Gastrocnemius medialis (tissue), 4 donors: ENCODE measurements at regions not wholly inside any gene's neighbourhood (a gene's known extent, or its start where the extent isn't known, plus 50 kb on each side); places are given as distances from the start of the nearest gene placed in this dataset.

Experiments
- ATAC-seq, 2 donors: fragments of 150-250 bp; one replicate each; pipeline ENCODE4 v1.9.1; 2016
- DNase-seq, 2 donors: peaks; one replicate each; pipeline ENCODE4 v3.0.0-alpha.2; 2019
- H3K27ac ChIP-seq, 4 donors: fragments of 200-600 bp; sonication (generic); 1 replicate in 1 of 4; 2 replicates in 3 of 4; pipeline ENCODE4 v1.5.1; 2016 to 2018; ENCODE audit warnings: mild to moderate bottlenecking in 2 of 4, moderate library complexity in 1 of 4
- H3K27me3 ChIP-seq, 3 donors: fragments of 200-600 bp; sonication (generic) in 2 of 3; 1 replicate in 1 of 3; 2 replicates in 2 of 3; pipeline versions ENCODE4 v1.5.1 to v1.6.0; 2016 to 2019; ENCODE audit warnings: mild to moderate bottlenecking in 1 of 3, moderate library complexity in 1 of 3
- H3K36me3 ChIP-seq, 2 donors: fragments of 200-600 bp; sonication (generic) in 1 of 2; one replicate each; pipeline ENCODE4 v1.5.1; 2017 to 2018
- H3K4me1 ChIP-seq, 2 donors: fragments of 200-600 bp; sonication (generic) in 1 of 2; one replicate each; pipeline ENCODE4 v1.5.1; 2016 to 2017; ENCODE audit warnings: mild to moderate bottlenecking in 2 of 2
- H3K4me3 ChIP-seq, 4 donors: fragments of 200-600 bp; sonication (generic) in 3 of 4; 1 replicate in 1 of 4; 2 replicates in 3 of 4; pipeline ENCODE4 v1.5.1; 2016 to 2019; ENCODE audit warnings: mild to moderate bottlenecking in 2 of 4
- H3K9me3 ChIP-seq, 3 donors: fragments of 200-600 bp; sonication (generic) in 2 of 3; 1 replicate in 1 of 3; 2 replicates in 2 of 3; pipeline ENCODE4 v1.5.1; 2016 to 2019
- POLR2A ChIP-seq, 2 donors: fragments of 450-650 bp; IDR thresholded peaks; one replicate each; pipeline ENCODE4 v1.6.1; 2017; ENCODE audit warnings: antibody characterized with exemption in 2 of 2, mild to moderate bottlenecking in 2 of 2, moderate library complexity in 2 of 2
- in situ Hi-C, 4 donors: fragments of 200-750 bp; cut with MboI; loops; one replicate each; pipeline versions ENCODE4 v1.15.0 to v1.8.0; 2017; ENCODE audit warnings: low sequenced_read_pairs in 4 of 4
- intact Hi-C: fragments of 100-400 bp; cut with DNase I; formaldehyde crosslinking; loops from one replicate; pipeline ENCODE4 v1.15.1; 2023; ENCODE audit warnings: low total_unique reads
- TF ChIP-seq, protein P1 (sequence below), 5 experiments: fragments of 450-650 bp in 3 of 5; fragments of 200-600 bp in 2 of 5; sonication (generic) in 2 of 5; IDR thresholded peaks in 4 of 5; conservative IDR thresholded peaks in 1 of 5; 1 replicate in 4 of 5; 2 replicates in 1 of 5; pipeline ENCODE4 v1.5.1; 2016 to 2019; ENCODE audit warnings: antibody characterized with exemption in 5 of 5, mild to moderate bottlenecking in 3 of 5, moderate library complexity in 3 of 5

DNA sequence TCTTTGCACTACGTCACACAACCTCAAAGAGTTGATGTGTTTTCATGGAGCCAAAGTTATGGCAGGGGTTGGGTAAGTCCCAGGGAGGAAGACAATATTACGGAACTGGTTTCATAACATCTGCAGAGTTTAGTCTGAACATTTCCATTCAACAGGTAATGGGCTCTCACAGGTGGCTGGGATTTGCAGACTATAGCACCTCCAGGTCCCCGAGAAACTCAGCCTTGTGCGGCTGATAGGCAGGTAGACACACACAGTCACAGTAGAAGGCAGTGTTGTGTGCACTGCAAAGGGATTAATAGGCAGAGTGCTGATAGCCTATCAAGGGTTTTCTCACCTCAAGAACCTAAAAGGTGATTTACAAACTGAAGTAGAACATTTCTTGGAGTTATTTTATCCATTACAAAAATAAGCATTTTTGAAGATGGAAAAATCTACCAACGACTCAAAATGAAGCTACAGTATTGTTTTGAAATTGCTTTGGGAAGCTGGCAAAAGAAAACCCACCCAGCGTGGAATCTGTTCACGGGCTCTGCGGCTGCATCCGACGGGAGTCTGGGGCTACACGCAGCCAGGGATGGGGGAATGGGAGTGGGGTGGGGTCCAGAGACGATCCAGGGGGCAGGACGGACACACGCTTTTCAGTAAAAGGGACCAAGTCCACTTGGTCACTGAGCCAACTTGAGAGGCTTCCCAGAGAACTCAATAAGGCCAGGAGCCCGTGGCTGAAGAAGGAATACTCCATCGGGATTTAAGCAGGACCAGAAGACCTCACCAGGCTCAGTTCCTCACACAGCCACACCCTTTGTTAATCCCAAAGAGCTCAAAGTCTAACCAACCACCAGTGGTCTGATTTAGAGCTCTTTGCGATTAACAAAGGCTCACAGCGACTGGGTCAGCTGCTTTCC, 82.9 kb downstream of the CHRNA1 start:
- ATAC-seq (peak; percentile 54 to 55), DNase-seq (peak in 1 of 2 donors; percentile 30)
- TF ChIP-seq POLR2A (IDR thresholded peaks at IDR 0.05): no peak
- TF ChIP-seq, protein P1, sequence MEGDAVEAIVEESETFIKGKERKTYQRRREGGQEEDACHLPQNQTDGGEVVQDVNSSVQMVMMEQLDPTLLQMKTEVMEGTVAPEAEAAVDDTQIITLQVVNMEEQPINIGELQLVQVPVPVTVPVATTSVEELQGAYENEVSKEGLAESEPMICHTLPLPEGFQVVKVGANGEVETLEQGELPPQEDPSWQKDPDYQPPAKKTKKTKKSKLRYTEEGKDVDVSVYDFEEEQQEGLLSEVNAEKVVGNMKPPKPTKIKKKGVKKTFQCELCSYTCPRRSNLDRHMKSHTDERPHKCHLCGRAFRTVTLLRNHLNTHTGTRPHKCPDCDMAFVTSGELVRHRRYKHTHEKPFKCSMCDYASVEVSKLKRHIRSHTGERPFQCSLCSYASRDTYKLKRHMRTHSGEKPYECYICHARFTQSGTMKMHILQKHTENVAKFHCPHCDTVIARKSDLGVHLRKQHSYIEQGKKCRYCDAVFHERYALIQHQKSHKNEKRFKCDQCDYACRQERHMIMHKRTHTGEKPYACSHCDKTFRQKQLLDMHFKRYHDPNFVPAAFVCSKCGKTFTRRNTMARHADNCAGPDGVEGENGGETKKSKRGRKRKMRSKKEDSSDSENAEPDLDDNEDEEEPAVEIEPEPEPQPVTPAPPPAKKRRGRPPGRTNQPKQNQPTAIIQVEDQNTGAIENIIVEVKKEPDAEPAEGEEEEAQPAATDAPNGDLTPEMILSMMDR (IDR thresholded peaks at IDR 0.05 in 4 of 5, conservative IDR thresholded peaks at IDR 0.05 in 1 of 5): no peak
- intact Hi-C loops: loop anchor here (10.0 kb wide), 1 partner anchor 77 kb away; no protein-coding TSS in a partner anchor
- Histone ChIP-seq H3K4me1 (peaks cover 5% of the 10 kb centered on the region in 2 donors), H3K27ac (peak overlapping the region; percentile 63 to 79 (median 72)), H3K36me3 (no peaks in the 10 kb centered on the region), H3K9me3 (no peaks in the 10 kb centered on the region), H3K27me3 (peaks cover 0 to 18% (median 15%) of the 10 kb centered on the region in 3 donors), H3K4me3 (peak overlapping the region; percentile 64 to 91 (median 74))
- in situ Hi-C loops: loop anchor here in 1 of 4 donors (25.0 kb wide), 1 partner anchor 219 kb away; no protein-coding TSS in a partner anchor

- no peaks in the 10 kb centered on the region for H3K9me3 ChIP-seq
- DNase-seq (no peak), ATAC-seq (no peak)
- H3K4me1 ChIP-seq: peaks cover 5% of the 10 kb centered on the region in 2 donors
- peaks cover 0 to 18% (median 15%) of the 10 kb centered on the region in 3 donors for H3K27me3 ChIP-seq
- H3K36me3 ChIP-seq: no peaks in the 10 kb centered on the region
- no peak for TF ChIP-seq POLR2A (IDR thresholded peaks at IDR 0.05)
- TF ChIP-seq, protein P1 (IDR thresholded peaks at IDR 0.05 in 4 of 5, conservative IDR thresholded peaks at IDR 0.05 in 1 of 5): no peak
- no peak overlapping the region for H3K27ac ChIP-seq
- intact Hi-C loops: loop anchor here (10.0 kb wide), 1 partner anchor 75 kb away; no protein-coding TSS in a partner anchor
- H3K4me3 ChIP-seq: no peak overlapping the region
- in situ Hi-C loops: loop anchor here in 1 of 4 donors (25.0 kb wide), 1 partner anchor 218 kb away; no protein-coding TSS in a partner anchor
Measured at GRCh38 chr2:174680221-174680620, 82.6 kb upstream of the WIPF1 start.

DNA sequence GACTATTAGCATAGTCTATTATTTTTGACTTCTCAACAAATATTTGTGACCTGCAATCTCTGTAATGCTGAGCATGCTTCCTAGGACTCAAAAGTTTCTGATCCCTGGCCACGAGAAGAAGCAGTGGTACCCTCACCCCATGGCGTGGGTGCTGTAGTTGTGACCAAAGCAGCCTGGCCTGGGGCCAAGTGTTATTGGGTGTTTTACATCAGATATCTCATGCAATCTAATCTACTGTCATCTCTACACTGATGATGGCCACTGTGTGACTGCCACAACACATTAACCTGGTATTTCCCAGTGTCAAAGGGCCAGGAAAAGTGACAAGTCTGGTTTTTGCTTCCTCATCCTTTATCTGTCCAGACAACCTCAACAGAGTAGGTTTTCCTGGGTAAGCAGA, 80.8 kb upstream of the WIPF1 start:
- H3K4me3 ChIP-seq: no peak overlapping the region
- no peak for DNase-seq
- no peaks in the 10 kb centered on the region for H3K9me3 ChIP-seq
- peaks cover 5% of the 10 kb centered on the region in 2 donors for H3K4me1 ChIP-seq
- no peak overlapping the region for H3K27ac ChIP-seq
- no peaks in the 10 kb centered on the region for H3K36me3 ChIP-seq
- in situ Hi-C loops: loop anchor here in 1 of 4 donors (25.0 kb wide), 1 partner anchor 216 kb away; no protein-coding TSS in a partner anchor
- no peak for TF ChIP-seq POLR2A (IDR thresholded peaks at IDR 0.05)
- TF ChIP-seq, protein P1 (IDR thresholded peaks at IDR 0.05 in 4 of 5, conservative IDR thresholded peaks at IDR 0.05 in 1 of 5): no peak
- peaks cover 0 to 15% (median 10%) of the 10 kb centered on the region in 3 donors for H3K27me3 ChIP-seq
- intact Hi-C loops: no loop called here
- no peak for ATAC-seq

DNA sequence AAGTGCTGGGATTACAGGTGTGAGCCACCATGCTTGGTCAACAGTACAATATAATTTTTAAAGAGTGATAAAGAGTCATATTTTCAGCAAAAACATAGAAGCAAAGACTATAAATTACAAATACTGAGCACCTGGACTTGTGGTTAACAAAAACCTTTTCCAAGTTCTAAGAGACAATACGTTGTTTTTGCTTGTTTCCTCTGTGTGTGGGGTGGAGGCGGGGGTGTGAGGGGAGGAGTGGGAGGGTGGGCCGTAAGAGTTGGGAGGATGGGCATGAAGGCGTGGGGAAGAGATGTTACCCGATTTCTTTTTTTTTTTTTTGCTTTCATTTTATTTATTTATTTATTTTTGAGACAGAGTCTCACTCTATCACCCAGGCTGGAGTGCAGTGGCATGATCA, 78.0 kb upstream of the WIPF1 start:
- H3K4me1 ChIP-seq: peaks cover 0 to 5% of the 10 kb centered on the region in 2 donors
- ATAC-seq (no peak), DNase-seq (no peak)
- TF ChIP-seq, protein P1 (IDR thresholded peaks at IDR 0.05 in 4 of 5, conservative IDR thresholded peaks at IDR 0.05 in 1 of 5): no peak
- no peak for TF ChIP-seq POLR2A (IDR thresholded peaks at IDR 0.05)
- H3K27ac ChIP-seq: no peak overlapping the region
- intact Hi-C loops (no loop called here), in situ Hi-C loops (loop anchor here in 1 of 4 donors (25.0 kb wide), 1 partner anchor 213 kb away; no protein-coding TSS in a partner anchor)
- no peak overlapping the region for H3K4me3 ChIP-seq
- H3K9me3 ChIP-seq: no peaks in the 10 kb centered on the region
- H3K27me3 ChIP-seq: peaks cover 0 to 5% (median 2%) of the 10 kb centered on the region in 3 donors
- no peaks in the 10 kb centered on the region for H3K36me3 ChIP-seq
